HG03280 (cell line): ENCODE measurements at regions not wholly inside any gene's neighbourhood (a gene's known extent, or its start where the extent isn't known, plus 50 kb on each side); places are given as distances from the start of the nearest gene placed in this dataset.
"Not testable (repeated sequence)": the region's sequence is repeated elsewhere in the genome, so short reads cannot be mapped to it uniquely, and the experiment has no call there.

ENCODE experiments used
- ATAC-seq: cut with Tn5 transposase; IDR thresholded peaks from one replicate; pipeline ENCODE4 v1.9.1; 2021; ENCODE audit warnings: mild to moderate bottlenecking, moderate library complexity; ENCODE audit not compliant: unreplicated experiment

DNA sequence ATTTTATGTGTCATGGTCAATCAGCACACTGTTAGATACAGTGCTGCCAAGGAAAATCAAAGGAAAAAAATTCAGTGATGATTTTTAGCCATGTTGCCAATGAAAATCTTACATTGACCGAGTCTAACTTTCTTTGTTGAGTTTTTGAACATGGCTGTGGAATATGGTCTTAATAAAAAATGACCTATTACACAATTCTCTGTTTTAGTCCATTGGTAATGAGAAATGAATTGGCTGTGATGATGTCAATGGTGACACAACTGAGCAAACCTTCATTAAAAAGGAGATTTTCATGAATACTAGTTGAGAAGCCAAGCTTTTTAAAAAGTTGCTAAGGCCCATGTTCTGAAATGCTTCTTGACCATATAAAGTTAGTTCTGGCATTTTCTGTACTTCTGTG lies 225.9 kb upstream of the GYPA start:
- ATAC-seq, result no peak

DNA sequence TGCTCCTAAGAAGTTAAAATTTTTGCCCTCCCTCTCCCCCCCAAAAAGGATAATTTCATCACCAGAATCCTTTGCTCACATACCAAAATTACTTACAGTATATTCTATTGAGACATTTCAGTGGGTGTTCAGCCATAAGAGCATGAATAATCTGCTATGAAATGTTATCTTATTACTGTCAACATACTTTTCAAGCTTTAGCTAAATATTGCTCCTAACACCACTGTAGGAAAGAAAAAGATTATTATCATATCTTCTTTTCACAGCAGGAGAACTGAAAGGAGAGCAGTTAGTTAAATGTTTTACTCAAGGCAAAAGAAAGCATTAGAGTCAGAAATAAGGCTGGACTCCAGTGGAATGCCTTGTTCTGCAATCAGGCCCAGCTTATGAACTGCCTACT lies 231.0 kb upstream of the GYPA start:
- ATAC-seq, result no peak

DNA sequence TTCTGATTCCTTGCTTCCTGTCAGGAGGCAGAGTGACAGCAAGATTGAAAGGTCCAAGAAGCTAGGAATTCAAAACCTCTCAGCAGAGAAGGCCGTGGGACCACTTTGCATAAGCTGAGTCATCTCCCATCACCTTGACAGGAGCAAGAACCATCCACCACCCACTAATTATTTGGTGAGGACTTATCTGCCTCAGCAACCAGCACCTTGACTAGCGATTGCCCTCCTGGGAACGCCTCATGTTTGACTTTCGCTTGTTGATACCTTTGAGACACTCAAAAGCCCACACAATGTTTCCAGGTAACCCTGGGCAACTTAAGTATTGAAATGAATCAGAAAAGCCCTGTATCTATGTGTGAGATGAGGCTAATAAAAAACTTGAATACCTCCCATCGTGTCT lies 233.5 kb upstream of the GYPA start:
- ATAC-seq, result peak; percentile 89

DNA sequence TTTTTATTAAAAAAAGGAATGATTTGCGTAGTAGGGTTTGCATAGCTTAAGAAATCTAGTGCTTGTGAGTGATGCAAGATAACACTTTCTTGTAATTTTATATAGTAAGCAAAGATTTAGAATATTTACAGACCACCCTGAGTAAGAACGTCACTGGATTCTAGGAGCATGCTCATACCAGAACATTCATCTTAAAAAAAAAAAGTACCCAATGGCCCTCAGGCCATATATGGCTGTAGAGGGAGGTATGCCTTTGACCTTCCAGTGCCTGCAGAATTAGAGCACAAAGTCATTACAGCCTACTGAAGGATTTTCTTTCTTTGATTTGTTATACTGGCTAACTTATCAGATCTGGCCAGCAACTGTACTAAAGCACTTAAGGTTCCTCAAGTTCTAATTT lies 236.3 kb upstream of the GYPA start:
- ATAC-seq, result no peak

DNA sequence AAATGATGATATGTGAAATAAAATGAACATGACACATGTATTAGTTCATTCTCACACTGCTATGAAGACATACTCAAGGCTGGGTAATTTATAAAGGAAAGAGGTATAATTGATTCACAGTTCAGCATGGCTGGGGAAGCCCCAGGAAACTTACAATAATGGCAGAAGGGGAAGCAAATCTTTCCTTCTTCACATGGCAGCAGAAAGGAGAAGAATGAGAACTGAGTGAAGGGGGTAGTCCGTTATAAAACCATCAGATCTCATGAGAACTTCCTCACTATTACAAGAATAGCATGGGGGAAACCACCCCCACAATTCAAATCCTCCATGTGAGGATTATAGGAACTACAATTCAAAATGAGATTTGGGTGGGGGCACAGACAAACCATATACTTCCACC lies 243.9 kb upstream of the GYPA start:
- no peak for ATAC-seq

DNA sequence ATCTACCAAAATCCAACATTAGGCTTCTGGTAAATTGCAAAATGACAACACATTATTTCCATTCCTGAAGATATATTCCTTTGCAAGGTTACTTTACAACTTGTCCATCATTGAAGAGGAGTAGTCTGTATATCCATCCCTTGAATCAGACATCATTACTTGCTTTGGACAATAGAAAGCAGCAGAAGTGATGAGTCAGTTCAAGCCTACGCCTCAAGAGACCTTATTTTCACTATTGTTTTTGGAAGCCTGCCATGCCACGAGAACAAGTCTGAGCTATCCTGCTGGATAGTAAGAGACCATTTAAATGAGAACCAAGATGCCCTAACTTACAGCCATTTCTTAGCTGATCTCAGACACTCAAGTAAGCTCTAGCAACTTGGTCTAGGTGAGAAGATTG lies 246.0 kb upstream of the HHIP start:
- ATAC-seq, result peak; percentile 62

DNA sequence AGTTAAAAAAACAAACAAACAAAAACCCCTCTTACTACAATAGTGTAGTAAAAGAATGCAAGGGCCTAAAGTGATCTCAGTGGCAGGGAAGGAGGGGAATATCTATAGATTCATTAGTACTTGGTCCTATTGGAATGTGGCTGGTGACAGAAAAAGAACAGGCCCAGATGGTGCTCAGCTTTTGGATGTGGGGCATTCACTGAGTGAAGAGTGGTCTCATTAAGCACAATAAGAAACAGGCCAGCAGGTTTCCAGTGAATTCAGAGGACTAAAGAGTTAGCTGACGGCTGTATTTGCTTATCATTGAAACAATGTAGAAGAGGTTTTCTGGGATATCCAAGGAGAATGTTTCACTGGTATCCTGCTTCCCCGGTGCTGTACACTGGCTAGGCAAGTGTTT lies 243.8 kb upstream of the HHIP start:
- ATAC-seq, result no peak

DNA sequence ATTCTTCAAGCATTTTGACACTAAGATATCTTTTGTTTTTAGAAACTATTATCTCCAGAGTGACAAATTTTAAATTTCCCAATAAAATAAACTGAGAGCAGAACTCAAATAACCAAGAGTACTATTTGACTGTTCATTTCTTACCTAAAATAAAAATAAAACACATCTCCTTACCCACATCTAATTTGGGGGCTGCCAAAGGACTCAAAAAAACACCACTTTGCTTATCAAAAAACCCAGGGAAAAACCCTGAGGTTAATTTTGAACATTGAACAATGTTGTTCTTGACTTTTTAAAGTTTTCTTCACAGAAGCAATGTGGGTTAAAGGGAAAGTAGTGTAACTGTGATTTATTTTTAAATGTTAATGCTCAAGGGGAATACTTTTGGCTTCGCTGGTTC lies 243.0 kb upstream of the HHIP start:
- no peak for ATAC-seq

DNA sequence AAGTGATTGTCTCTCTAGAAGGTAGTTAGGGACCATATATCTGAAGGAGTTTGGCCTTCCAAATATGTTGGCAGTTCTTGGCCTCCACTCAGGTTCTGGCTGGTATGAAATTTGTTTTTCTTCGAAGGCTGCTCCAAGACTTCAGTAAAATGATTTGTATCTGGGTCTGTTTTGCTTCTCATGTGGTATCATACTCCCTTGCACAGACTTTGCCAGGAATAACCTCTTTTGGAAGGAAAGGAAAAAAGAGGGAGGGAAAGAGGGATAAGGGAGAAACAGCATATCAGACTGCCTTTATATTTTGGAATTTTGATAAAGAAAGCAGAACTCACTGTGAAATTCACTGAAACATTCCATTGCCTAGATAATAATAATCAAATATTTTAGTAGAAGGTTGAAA lies 242.1 kb upstream of the HHIP start:
- ATAC-seq, result no peak

DNA sequence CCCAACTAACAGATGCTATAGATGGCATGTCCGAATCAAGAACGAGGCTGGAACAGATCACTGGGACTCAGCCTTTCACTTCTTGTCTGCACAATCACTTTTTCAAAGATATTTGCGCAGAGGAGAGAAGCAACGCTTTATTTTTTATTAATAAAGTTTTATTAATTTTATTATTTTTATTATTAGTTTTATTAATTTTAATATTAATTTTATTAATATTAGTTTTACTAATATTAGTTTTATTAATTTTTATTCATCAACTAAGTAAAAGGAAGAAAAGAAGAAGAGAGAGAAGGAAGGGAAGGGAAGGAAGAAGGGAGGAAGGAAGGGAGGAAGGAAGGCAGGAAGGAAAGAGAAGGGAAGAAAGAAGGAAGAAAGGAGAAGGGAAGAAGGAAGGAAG lies 236.4 kb upstream of the HHIP start:
- no peak for ATAC-seq

DNA sequence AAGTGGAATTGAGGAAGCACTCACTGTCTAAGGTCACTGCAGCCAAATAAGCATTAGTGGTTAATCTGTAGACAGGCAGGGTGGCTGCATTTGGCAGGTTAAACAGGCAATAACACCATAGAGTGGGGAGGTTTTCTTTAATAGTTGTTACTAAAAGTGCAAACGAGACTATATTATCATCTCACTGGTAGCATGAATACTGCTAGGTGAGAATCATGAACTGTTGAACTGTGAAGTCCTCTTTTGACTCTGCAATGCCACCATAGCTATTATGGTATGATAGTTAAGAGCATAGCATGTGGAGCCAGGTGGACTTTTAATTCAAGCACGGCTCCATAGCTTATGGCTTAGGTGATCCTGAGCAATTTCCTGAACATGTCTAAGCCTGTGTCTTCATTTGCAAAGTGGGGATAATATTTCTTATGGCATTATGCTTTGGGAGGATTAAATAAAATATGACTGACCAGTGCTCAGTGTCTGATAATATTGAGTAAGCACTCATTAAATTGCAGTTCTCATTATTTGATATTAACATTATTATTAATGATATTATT lies 235.6 kb upstream of the HHIP start:
- no peak for ATAC-seq

DNA sequence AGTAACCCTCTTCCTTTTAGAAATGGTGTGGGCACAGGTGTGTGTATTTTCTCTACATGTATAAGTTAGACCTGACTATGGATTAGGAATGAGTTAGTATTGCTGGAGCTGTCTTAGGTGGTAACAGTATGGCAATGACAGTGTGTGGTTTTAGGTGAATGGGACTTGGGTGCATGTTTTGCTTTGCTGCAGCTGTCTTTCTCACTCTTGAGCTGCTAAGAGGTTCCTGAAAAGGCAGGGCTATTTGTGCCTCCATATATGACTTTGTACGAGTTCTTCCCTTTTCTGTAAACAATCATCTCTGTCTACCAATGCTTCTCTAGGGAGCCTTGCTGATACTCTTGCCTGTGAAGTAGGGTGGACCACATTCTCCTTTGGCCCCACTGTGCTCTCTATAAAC lies 234.8 kb upstream of the HHIP start:
- ATAC-seq, result no peak

DNA sequence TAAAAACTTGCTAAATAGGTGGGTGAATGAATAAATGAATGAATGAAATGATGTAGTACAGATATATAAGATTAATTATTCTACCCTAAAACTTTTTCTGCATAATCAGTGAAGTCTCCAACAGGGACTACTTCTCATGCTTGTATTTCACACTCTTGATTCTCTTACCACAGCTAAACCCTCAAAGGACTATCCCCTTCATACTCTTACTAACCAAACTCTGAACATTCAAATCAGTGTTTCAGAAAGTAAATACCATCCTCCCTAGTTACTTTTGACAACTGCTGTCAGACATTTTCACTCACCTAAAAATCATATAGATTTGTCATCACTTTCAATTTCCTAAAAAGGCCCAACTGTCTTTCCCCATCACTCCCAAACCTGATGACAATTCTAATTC lies 234.3 kb upstream of the HHIP start:
- peak; percentile 61 for ATAC-seq

DNA sequence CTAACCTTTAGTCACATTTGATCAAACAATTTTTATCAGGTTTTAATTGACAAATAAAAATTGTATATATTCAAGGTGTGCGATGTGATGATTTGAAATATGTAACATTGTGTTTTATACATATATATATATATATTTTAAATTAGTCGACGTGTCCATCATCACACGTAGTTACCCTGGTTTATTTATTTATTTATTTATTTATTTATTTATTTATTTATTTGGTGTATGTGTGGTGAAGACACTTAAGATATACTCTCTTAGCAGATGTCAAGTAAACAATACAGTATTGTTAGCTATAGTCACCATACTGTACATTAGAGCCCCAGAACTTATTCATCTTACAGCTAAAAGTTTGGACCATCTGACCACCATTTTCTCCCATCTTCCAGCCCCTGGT lies 224.9 kb upstream of the HHIP start:
- no peak for ATAC-seq

DNA sequence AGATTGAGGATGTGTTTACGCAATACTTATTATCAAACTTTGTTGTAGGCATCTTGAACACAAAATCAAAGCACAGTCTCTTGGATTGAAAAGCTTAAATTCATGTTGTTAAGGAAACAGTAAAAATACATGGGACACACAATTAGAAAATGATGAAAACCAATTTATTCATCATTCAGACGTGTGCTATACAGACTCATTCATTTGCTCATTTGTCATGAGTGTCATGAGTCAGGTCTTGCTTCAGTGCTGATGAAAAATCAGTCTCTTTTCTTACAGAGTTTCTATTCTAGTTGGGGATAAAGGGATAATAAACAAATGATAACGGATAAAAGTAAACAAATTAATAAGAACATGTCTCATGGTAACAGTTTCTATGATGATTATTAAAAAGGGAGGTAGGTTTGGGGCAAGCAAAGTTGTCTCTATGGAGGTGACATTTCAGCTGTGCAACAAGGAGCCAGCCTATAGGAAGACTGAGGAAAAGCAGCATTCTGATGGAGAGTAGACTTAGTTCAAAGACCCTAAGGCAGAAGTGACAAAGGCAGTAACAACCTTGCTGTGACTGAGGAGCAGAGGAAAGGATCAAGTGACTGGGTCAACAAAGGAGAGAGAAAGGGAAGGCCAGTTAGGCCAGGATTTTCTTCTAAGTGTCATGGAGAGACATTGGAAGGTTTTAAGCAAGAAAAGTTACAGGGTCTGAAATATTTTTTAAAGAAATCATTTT lies 224.0 kb upstream of the HHIP start:
- no peak for ATAC-seq

DNA sequence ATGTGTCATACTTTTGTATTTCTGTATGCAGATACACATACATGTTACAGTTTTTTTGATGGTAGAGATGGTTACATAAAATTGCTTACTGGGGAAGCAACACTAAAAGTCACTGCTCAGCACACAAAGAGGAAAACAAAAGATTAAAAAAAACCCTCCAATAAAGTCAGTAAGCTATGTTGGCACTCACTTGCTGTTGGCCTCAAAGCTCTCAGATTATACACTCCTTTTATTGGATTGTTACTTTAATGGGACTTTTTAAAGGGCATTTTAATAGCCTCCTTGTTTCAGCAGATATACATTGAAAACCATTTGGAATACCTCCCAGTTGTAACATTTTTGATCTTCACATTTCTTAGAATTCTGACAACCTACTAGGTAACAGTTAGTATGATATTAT lies 222.0 kb upstream of the HHIP start:
- ATAC-seq, result no peak

DNA sequence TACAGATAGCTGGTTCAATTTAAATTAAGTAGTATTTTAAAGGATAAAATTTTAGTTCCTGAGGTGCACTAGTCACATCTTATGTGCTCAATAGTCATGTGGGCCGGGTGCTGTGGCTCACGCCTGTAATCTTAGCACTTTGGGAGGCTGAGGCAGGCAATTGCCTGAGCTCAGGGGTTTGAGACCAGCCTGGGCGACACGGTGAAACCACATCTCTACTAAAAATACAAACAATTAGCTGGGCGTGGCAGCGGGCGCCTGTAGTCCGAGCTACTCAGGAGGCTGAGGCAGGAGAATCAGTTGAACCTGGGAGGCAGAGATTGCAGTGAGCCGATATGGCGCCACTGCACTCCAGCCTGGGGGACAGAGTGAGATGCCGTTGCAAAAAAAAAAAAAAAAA lies 219.9 kb upstream of the HHIP start:
- ATAC-seq, result not testable (repeated sequence)

DNA sequence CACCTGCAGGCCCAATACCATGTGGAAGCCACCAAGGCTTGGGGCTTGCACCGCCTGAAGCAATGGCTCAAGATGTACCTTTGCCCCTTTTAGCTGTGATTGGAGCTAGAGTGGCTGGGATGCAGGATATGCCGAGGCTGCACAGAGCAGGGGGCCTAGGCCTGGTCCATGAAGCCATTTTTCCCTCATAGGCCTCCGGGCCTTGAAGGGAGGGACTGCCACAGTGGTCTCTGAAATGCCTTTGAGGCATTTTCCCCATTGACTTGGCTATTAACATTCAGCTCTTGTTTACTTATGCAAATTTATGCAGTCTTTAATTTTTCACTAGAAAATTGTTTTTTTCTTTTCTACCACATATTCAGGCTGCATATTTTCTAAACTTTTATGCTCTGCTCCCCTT lies 203.2 kb upstream of the HHIP start:
- no peak for ATAC-seq

DNA sequence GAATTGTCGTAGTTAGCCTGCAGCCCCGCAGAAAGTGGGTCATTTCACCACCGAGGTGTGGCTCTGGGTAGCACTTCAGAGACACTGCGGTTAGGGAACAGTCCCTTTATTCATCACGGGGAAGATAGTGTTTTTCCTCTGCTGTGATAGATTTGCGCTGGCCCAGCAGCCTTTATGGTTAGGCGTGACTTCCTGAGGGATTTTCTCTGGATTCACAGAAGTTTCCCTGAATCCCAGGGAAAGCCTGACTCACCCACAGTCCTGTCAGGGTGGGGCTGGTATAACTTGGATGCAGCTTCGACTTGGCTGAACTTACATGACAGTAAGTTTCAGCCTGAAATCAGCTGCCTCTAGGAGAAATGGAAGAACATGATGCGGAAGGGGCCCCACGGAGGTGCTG lies 196.3 kb upstream of the HHIP start:
- ATAC-seq, result no peak

DNA sequence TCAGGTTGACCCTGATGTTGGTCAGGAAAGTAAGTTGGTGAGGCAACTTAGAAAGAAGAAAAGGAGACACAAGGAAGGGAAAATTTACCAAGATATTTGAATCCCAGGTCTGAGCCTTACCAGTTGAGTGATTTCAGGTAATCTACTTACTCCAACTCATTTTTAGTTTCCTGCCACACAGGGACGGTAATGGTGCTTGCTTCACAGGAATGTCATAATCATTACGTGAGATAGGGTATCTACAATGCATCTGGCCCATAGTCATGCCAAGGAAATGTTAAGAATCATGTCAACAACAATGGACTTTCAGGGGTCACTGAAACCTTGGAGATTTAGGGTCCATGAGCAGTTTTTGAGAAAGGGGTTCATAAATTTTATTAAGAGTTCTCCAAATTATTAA lies 195.4 kb upstream of the HHIP start:
- ATAC-seq, result no peak

DNA sequence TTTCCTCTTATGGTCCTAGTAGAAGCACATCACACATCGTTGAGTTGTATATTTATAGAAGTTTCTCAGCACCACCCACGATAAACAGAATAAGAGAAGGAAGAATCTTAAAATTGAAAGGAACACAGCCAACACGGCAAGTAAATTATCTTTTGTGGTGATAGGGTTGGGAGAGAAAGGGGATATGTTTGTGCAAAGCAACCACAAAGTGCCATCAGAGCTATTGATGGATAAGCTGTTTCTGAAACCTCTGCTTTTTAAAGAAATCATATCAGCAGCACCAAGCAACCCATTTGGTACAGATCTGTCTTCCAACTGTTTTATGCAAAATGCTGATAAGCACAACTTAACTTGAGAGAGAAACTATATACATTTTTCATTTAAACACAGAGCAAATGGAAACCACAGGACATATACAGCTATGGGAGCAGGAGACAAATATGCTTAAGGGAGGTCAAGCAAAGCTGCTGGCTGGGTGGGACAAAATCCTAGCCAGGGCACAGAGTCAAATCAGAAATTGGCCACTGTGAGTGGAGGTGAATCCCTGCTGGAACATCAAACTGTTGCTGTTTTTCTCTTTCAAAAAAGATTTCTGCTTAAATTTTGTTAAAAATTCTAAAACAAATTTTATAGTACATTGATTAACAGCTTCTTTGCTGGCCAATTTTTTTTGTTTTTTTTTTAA lies 194.0 kb upstream of the HHIP start:
- ATAC-seq, result no peak

DNA sequence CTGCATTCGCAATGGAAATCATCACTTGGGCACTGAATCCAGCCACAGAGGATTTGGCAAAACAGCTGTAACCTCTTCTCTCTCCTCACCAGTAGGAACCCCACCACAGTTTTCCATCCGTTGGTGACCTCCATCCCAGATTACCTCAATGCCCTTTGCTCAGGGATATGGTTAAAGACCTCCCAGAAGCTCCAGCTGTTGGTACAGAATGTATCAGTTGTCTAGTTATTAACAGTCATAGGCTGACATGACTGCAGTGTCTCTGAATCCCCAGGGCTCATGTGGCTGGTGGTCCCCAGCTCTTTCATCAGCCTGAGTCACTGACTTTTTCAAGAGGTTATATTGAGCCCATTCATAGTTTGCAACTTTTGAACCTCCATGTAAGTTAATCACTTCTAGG lies 189.8 kb upstream of the HHIP start:
- no peak for ATAC-seq

DNA sequence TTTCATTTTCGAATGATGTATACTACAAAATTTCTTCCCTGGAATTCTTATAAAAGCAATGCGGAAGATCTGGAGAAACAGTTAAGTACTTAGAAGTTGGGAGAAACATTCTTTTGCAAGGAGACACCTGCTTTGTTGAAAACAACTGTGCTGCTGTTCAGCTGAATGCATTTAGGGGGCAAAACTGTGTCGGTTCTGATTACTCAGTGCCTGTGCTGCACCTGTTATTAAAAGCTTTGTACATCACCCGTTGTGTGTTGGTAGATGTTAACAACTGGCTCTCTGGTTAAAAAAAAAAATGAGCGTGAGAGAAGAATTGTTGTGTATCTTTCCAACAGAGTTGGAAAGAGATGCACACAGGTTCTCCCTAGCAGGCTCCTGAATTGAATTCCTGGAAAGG lies 184.1 kb upstream of the HHIP start:
- no peak for ATAC-seq
